Ovary (tissue), 3 donors: ENCODE measurements at regions not wholly inside any gene's neighbourhood (a gene's known extent, or its start where the extent isn't known, plus 50 kb on each side); places are given as distances from the start of the nearest gene placed in this dataset.

Experiments
- CTCF ChIP-seq, 3 donors: fragments of 450-650 bp in 2 of 3; fragments of 200-600 bp in 1 of 3; IDR thresholded peaks; one replicate each; pipeline versions ENCODE4 v1.5.1 to v1.8.0; 2016 to 2022; ENCODE audit warnings: antibody characterized with exemption in 3 of 3, mild to moderate bottlenecking in 1 of 3
- EP300 ChIP-seq: sonication (generic); formaldehyde crosslinking; IDR thresholded peaks from one replicate; pipeline ENCODE4 v1.6.1; 2017; ENCODE audit warnings: antibody characterized with exemption
- POLR2A ChIP-seq: fragments of 450-650 bp; IDR thresholded peaks from one replicate; pipeline ENCODE4 v1.6.1; 2017; ENCODE audit warnings: antibody characterized with exemption, mild to moderate bottlenecking, moderate library complexity
- donor health status: DM: no; HTN: no; CAD: no.

- TF ChIP-seq CTCF (IDR thresholded peaks at IDR 0.05), result no peak
- no peak for TF ChIP-seq POLR2A
- no peak for TF ChIP-seq EP300
These were observed 581.7 kb upstream of the AMOT start for GRCh38 chrX:113422323-113422722.
